ENCODE measurements at regions not wholly inside any gene's neighbourhood (a gene's known extent, or its start where the extent isn't known, plus 50 kb on each side); places are given as distances from the start of the nearest gene placed in this dataset.
A peak's percentile ranks its signal among the peaks of the same experiment; 100 is the strongest.
"Not testable (repeated sequence)": the region's sequence is repeated elsewhere in the genome, so short reads cannot be mapped to it uniquely, and the experiment has no call there.

- DNase-seq (ENCODE audit: low read depth in 1 of 2, low spot score in 1 of 2): not testable (repeated sequence)
Observed at GRCh38 chr20:25989686-25990085, 293.0 kb upstream of the ZNF337 start.

- no peak for DNase-seq (ENCODE audit: low read depth in 1 of 2, low spot score in 1 of 2)
Observed at GRCh38 chr20:25989196-25989595, 292.5 kb upstream of the ZNF337 start.

GRCh38 chr20:25987928-25988560, 291.4 kb upstream of the ZNF337 start:
- DNase-seq (ENCODE audit: low read depth in 1 of 2, low spot score in 1 of 2): not testable (repeated sequence)

- peak; percentile 35 to 55 for DNase-seq (ENCODE audit: low read depth in 1 of 2, low spot score in 1 of 2)
Observed at GRCh38 chr20:25987073-25987927, 290.6 kb upstream of the ZNF337 start.

- no peak for DNase-seq (ENCODE audit: low read depth in 1 of 2, low spot score in 1 of 2)
Observed at GRCh38 chr20:25985597-25985996, 288.9 kb upstream of the ZNF337 start.

- peak; percentile 28 to 37 for DNase-seq (ENCODE audit: low read depth in 1 of 2, low spot score in 1 of 2)
Observed at GRCh38 chr20:25984933-25985332, 288.3 kb upstream of the ZNF337 start.

GRCh38 chr20:25982701-25983100, 286.0 kb upstream of the ZNF337 start:
- not testable (repeated sequence) for DNase-seq (ENCODE audit: low read depth in 1 of 2, low spot score in 1 of 2)

GRCh38 chr20:25978450-25979190, 282.0 kb upstream of the ZNF337 start:
- not testable (repeated sequence) for DNase-seq (ENCODE audit: low read depth in 1 of 2, low spot score in 1 of 2)

- not testable (repeated sequence) for DNase-seq (ENCODE audit: low read depth in 1 of 2, low spot score in 1 of 2)
Observed at GRCh38 chr20:25975816-25976215, 279.2 kb upstream of the ZNF337 start.

GRCh38 chr20:25965203-25965602, 268.6 kb upstream of the ZNF337 start:
- not testable (repeated sequence) for DNase-seq (ENCODE audit: low read depth in 1 of 2, low spot score in 1 of 2)

- not testable (repeated sequence) for DNase-seq (ENCODE audit: low read depth in 1 of 2, low spot score in 1 of 2)
Observed at GRCh38 chr20:25953876-25954275, 257.2 kb upstream of the ZNF337 start.

GRCh38 chr20:25935230-25935629, 238.6 kb upstream of the ZNF337 start:
- DNase-seq (ENCODE audit: low read depth in 1 of 2, low spot score in 1 of 2): not testable (repeated sequence)

GRCh38 chr20:25932806-25933205, 236.2 kb upstream of the ZNF337 start:
- not testable (repeated sequence) for DNase-seq (ENCODE audit: low read depth in 1 of 2, low spot score in 1 of 2)

- not testable (repeated sequence) for DNase-seq (ENCODE audit: low read depth in 1 of 2, low spot score in 1 of 2)
Observed at GRCh38 chr20:25932170-25932569, 235.5 kb upstream of the ZNF337 start.

- DNase-seq (ENCODE audit: low read depth in 1 of 2, low spot score in 1 of 2): not testable (repeated sequence)
Observed at GRCh38 chr20:25902321-25902720, 205.7 kb upstream of the ZNF337 start.

GRCh38 chr20:25898663-25899062, 202.0 kb upstream of the ZNF337 start:
- not testable (repeated sequence) for DNase-seq (ENCODE audit: low read depth in 1 of 2, low spot score in 1 of 2)

- not testable (repeated sequence) for DNase-seq (ENCODE audit: low read depth in 1 of 2, low spot score in 1 of 2)
Observed at GRCh38 chr20:25879096-25879495, 182.4 kb upstream of the ZNF337 start.

GRCh38 chr20:25868650-25868979, 172.0 kb upstream of the ZNF337 start:
- not testable (repeated sequence) for DNase-seq (ENCODE audit: low read depth in 1 of 2, low spot score in 1 of 2)

GRCh38 chr20:25867776-25868649, 171.4 kb upstream of the ZNF337 start:
- DNase-seq (ENCODE audit: low read depth in 1 of 2, low spot score in 1 of 2): peak; percentile 55 to 63

GRCh38 chr20:25867015-25867775, 170.5 kb upstream of the ZNF337 start:
- not testable (repeated sequence) for DNase-seq (ENCODE audit: low read depth in 1 of 2, low spot score in 1 of 2)

Data from activated CD4-positive, alpha-beta T cell treated with anti-CD3 and anti-CD28 coated beads, Interleukin-2, amount 50 U/mL, for 24 hours (primary cell).